ENCODE measurements at regions not wholly inside any gene's neighbourhood (a gene's known extent, or its start where the extent isn't known, plus 50 kb on each side); places are given as distances from the start of the nearest gene placed in this dataset.

GRCh38 chr12:17609153-17609552, 480.8 kb downstream of the RERGL start:
- Histone ChIP-seq H3K79me2 (ENCODE audit: insufficient read depth, low read length) (no peaks in the 10 kb centered on the region), H3K4me1 (ENCODE audit: insufficient read depth, low read length) (no peaks in the 10 kb centered on the region), H4K5ac (ENCODE audit: insufficient read length, low read depth, low read length) (no peak overlapping the region), H4K20me1 (ENCODE audit: control insufficient read depth, insufficient read depth, insufficient read length) (no peaks in the 10 kb centered on the region), H4K8ac (replicated peaks; ENCODE audit: insufficient read length, low read depth, low read length) (no peak overlapping the region), H3K4me2 (ENCODE audit: insufficient read depth, insufficient read length, low read length) (no peak overlapping the region), H2BK5ac (ENCODE audit: insufficient read length, low read length) (no peak overlapping the region), H2BK15ac (ENCODE audit: low read depth, low read length) (no peak overlapping the region), H2BK12ac (ENCODE audit: insufficient read length, low read depth, low read length) (no peak overlapping the region), H3T11ph (ENCODE audit: low read length) (no peak overlapping the region), H3K27me3 (ENCODE audit: insufficient read depth, low read length) (no peaks in the 10 kb centered on the region), H3K27ac (ENCODE audit: insufficient read length, low read depth, low read length) (no peak overlapping the region), H3K23me2 (ENCODE audit: insufficient read length, low read depth, low read length, poor library complexity, severe bottlenecking) (no peaks in the 10 kb centered on the region), H3K14ac (ENCODE audit: insufficient read depth, low read length) (no peak overlapping the region), H2BK20ac (ENCODE audit: low read depth, low read length, poor library complexity, severe bottlenecking) (no peak overlapping the region), H2BK120ac (ENCODE audit: low read depth, low read length, poor library complexity, severe bottlenecking) (no peak overlapping the region), H3K56ac (ENCODE audit: insufficient read length, low read depth, low read length) (no peak overlapping the region), H3K18ac (ENCODE audit: insufficient read length, low read depth, low read length) (no peak overlapping the region), H3K9ac (ENCODE audit: extremely low read depth, insufficient read length, low read length) (no peak overlapping the region), H2AK5ac (ENCODE audit: insufficient read length, low read length) (no peak overlapping the region), H2AFZ (ENCODE audit: low read length) (no peak overlapping the region), H3K9me3 (ENCODE audit: control insufficient read depth, low read depth, low read length) (no peaks in the 10 kb centered on the region), H4K91ac (ENCODE audit: insufficient read length, low read depth, low read length) (no peak overlapping the region), H3K79me1 (ENCODE audit: insufficient read depth, low read depth, low read length, poor library complexity, severe bottlenecking) (no peaks in the 10 kb centered on the region), H3K23ac (ENCODE audit: insufficient read length, low read depth, low read length) (no peak overlapping the region), H3K4ac (ENCODE audit: low read depth, low read length) (no peak overlapping the region)
- no peaks in the 10 kb centered on the region for H3K27me3 Mint-ChIP-seq (ENCODE audit: low read depth)
- TF ChIP-seq CTCF (conservative IDR thresholded peaks at IDR 0.05) = no peak
- no peak for DNase-seq
- no peaks in the 10 kb centered on the region for H3K9me3 Mint-ChIP-seq
- WGBS (ENCODE audit: extremely low coverage, insufficient read length, low lambda C conversion rate) = no CpG with 5 or more reads among the region's 1 CpG
- peaks cover 0 to 8% of the 10 kb centered on the region in 2 experiments; a peak in 2 of 4 replicates for H3K4me1 Mint-ChIP-seq
- no peak overlapping the region for H3K27ac Mint-ChIP-seq
- H3K4me3 Mint-ChIP-seq = no peak overlapping the region
- no peaks in the 10 kb centered on the region for H3K36me3 Mint-ChIP-seq (ENCODE audit: insufficient read depth in 1 of 3, low read depth in 3 of 3)
